ENCODE measurements at regions not wholly inside any gene's neighbourhood (a gene's known extent, or its start where the extent isn't known, plus 50 kb on each side); places are given as distances from the start of the nearest gene placed in this dataset.

DNA sequence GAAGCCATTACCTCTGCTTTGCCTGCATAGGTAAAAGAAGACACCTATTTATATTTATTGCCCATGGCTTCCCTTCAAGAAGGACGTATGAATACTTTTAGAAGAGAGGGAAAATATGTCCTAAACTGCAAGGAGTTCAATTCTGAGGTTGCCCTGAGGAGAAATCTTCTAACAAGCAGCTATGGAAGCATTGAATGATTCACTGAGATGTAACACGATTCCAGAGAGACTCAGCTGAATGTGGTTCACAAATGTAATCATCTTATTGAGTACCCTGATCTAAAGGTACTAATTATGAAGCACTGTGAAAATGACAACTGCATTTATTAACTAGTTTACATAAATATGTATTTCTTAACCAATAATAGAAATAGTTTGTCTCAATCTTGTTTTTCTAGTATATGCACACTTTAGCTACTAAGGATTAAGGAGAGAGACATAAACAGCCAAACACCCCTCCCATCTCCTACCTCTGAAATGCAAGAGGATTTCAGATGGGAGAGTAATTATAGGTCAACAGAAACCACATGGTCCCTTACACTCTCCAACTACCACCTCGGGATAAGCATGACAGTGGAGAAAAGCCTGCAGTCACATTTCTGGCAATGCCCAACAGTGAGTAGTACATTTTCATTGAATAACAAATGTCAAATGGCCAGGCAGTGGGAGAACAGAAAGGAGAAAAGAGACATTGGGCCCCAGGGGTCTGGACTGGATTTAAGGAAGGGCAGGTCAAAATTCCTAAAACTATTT, 506.2 kb upstream of the IL12A start:
- TF ChIP-seq EZH2 (IDR thresholded peaks at IDR 0.05), result no peak
- no peak for TF ChIP-seq CTCF (IDR thresholded peaks at IDR 0.05 in 2 of 3, conservative IDR thresholded peaks at IDR 0.05 in 1 of 3; ENCODE audit: borderline replicate concordance in 1 of 3, insufficient read depth in 1 of 3, low read depth in 2 of 3, low read length in 2 of 3)
- TF ChIP-seq SIN3A (IDR thresholded peaks at IDR 0.05; ENCODE audit: low read depth), result no peak
- TF ChIP-seq POLR2AphosphoS5 (IDR thresholded peaks at IDR 0.05; ENCODE audit: low read depth, low read length), result no peak

Measured in HCT116 (cell line).